ENCODE measurements at regions not wholly inside any gene's neighbourhood (a gene's known extent, or its start where the extent isn't known, plus 50 kb on each side); places are given as distances from the start of the nearest gene placed in this dataset.

DNA sequence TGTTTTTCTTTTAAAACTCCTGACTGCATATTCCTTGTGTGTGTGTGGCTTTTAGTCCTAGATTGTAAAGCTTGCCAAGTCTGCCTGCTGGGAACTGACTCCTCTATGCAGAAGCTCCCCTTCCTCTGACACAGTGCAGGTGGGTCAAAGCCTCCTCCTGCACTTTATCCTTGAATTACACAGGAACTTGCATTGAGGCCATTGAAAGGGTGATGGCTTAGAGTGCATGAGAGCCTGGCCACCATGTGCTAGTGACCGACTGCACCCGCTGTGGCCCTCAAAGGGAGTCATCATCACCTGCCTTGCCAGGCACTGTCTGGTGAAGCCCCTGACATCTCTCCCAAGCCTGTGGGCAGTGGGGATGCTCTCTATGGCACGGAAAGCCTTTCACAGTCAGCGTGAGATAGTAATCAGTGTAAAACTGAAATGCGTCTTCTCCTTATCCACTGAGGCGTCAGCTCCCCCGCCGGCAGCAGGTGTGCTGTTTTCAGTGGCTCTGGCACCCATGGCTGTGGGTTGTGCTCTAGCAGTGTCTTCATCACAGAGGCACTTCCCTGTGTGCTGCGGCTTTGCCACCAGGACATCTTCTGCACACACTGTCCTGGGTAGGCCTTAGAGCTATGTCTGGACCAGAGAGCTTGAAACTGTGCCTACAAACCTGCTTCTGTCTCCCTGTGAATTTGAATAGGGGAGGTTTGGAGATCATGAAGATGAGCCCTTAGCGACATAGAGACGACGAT is 87.9 kb downstream of the THBS2 start:
- DNase-seq = no peak

DNA sequence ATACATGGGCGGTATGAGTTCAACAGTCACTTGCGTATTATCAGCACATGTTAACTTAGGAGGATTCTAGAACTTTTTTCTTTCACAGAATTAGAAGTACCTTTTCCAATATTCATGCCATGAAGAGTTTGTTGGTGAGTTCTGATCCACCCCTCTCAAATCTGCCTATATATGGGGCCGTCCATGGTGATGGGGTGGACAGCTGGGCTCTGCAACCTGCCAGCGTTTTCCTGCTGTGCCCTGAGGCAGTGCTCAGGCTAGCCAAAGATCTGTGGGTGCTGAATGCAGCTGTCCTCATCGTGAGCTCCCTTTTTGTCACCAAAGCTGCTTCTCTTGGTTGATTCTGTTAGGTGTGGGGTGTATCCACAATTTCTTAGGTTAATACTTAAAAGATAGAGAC is 88.7 kb downstream of the THBS2 start:
- no peak for DNase-seq

DNA sequence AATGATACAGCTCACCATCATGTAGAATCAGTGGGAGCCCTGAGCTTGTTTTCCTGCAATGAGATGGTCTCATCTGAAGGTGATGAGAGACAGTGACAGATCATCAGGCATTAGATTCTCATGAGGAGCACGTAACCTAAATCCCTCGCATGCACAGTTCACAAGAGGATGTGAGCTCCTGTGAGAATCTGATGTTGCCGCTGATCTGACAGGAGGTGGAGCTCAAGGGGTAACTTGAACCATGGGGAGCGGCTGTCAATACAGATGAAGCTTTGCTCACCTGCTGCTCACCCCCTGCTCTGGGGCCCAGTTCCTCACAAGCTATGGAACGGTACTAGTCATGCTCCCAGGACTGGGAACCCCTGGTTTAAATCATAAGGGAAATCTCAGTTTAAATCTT is 89.2 kb downstream of the THBS2 start:
- no peak for DNase-seq

DNA sequence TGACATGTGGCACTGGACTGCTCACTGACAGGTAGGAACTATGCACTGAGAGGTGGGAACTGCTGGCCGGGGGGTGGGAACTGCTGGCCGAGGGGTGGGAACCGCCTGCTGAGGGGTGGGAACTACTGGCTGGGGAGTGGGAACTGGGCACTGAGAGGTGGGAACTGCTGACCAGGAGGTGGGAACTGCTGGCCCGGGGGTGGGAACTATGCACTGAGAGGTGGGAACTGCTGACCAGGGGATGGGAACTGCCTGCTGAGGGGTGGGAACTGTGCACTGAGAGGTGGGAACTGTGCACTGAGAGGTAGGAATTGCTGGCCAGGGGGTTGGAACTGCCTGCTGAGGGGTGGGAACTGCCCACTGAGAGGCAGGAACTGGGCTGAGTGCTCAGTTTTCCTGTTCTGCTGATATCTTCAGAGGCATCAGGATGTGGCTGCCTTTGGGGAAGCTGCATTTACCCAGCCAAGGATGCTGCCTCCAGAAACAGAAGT is 90.2 kb downstream of the THBS2 start:
- DNase-seq = no peak

DNA sequence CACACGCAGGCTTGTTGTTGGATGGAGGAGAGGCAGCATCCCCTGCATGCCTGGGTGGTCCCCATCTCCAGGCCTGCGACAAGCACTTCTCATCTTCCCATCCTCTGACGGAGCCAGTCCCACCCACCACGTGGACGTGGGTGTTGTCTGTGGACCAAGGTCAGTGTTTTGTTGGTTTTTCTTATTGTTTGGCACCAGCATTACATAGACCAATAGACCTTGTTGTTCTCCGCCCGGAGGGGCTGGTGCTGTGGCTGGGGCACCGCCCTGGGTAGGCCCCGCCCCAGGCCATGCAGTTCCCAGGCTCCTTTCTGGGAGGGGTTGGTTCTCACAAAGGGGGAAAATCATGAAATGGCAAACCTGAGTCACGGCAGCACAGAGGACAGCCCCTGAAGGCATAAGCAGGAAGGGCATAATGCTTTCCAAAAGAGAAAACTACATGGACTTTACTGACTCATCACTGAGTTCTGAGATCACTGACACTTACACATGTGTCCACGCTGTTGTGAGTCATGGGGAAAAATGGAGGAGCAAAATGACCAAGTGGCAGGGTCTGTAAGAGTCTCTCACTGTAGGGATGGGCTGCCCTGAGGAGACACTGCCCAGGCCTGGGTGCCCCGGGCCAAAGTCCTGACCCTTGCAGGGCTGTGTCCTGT is 90.8 kb downstream of the THBS2 start:
- no peak for DNase-seq

DNA sequence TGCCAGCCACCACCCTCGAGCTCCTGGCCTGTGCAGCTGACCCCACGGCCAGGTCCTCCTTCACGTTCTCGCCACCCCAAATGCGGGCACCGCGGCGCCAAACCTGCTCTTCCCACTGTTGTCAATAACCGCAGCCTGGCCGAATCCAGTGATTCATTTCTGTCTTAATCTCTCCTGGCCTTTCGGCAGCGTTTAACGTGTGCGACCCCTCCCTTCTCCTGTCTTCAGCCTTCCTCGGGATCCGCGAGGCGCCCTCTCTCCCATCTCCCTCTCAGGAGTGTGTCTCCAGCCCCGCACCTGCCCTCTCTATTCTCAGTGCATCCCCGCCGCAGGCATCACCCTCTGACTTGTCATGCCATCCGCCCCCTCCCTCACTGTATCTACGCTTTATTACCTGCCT is 91.4 kb downstream of the THBS2 start:
- no peak for DNase-seq

DNA sequence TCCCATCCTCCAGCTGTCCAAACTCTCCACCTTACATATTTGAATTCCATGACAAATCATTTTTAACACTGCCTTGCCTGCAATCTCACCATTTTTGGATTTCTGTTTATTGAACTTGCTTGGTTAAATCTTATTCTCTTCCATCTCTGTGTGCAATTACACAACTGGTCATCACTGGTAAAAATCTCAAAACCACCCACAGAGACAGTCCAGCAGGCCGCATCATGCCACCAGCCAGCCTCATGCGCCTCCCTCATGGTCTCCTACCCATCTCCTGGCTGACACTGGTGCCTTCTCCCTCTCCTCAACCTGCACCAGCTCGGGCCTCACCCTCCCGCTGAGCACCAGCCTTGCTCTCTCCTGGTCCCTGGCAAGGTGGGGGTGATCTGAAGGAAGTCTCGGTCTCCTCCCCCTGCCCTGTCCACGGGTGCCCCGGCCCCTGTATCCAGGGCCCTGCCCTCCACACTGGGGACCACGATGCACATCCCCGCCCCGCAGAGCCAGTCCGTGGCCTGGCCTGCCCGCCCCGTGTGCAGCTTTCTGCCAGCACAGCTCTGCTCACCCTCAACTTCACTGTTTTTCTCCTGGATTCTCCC is 92.0 kb downstream of the THBS2 start:
- DNase-seq = no peak

DNA sequence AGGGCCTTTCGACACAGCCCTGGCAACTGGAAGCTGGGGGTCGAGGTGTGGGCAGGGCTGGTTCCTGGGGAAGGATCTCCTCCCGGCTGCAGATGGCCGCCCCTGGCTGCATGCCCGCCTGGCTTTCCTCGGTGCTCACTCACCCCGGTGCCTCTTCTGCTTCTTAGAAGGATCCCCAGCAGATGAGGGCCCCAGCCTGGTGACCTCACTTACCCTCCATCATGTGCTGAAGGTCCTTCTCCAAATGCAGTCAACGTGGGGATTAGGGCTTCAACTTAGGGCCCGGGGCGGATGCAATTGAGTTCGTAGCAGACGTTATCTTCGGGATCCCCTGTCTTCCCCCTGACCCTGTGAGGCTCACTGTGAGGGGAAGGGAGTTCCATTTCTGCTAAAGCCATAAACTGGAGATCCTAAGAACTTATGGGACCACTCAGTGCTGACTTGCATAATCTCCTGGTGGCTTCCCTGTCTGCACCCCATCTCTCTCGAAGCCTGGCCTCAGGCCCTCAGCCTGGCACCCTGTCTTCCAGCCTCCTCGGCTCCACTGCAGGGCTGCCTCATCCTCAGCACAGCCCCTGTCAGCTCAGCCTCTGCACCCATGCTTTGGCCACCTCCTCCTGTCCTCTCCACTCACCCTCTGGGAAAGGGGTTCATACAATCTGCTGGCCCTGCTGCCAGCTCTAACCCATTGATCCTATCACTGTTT is 92.6 kb downstream of the THBS2 start:
- no peak for DNase-seq

DNA sequence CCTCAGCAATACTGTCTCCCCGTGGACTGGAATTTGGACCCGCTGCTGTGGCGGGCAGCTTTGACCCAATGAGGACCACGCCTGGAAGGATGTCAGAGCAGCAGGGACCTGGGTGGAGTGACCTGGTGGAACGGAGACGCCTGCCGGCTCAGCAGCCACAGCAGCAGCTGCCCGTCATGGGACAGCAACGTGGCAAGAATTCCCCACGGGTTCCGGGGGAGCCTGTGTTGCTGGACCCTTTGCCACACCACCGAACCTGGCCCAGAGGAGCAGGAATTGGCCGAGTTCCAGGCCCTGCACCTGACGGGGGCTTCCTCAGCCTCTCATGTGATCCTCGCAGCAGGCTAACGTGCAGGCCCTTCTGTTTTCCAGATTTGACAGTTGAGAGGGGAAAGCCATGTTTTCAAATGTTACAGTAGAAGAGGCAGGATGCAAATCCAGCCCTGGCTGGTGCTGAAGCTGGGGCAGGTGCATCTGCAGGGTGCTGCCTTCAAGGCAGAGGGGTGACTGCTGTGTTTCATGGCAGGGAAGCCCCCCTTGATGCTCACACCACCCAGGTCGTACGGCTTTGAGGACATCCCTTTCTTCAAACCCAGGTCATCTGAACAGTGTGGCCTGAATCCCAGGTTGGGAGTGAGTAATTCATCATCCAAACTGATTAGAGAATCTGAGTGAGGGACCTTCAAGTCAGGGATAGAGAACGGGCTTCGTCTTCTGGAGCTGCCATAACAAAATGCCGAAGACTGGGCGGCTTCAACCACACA is 93.4 kb downstream of the THBS2 start:
- DNase-seq = no peak

DNA sequence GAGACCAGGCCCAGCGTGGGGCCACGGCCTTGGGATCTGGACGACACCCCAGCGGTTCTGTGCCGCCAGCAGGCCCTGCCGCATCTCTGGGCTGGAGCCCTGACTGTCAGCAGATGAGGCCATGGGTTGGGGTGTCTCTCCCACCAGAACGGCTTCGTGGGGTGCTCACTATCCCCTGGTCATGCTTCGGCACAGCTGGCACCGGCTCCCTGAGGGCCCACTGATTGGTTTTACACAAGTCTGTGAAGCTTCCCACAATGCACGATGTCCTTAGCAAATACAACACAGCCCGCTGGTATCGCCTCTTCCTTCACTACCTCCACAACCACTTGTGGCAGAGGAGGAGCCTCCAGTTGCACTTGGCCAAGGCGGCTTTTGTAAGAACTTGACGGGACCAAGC is 94.3 kb downstream of the THBS2 start:
- no peak for DNase-seq

DNA sequence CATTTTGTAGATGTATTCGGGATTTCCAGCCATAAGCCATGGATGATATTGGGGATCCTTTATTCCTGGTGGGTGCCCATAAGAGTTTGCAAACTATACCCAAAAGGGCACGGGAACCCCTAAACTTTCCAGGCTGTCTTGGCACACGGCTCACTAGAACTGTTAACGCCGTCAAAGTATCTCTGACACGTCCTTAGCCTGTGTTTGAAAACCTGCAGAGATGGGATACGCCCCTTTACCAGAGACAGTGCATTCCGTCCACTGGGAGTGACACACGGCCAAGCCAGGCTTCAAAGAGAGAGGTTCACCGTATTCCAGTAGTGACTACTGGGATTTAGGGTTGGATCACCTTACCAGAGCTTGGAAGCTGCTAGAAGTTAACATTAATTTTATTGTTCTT is 95.0 kb downstream of the THBS2 start:
- DNase-seq = no peak

DNA sequence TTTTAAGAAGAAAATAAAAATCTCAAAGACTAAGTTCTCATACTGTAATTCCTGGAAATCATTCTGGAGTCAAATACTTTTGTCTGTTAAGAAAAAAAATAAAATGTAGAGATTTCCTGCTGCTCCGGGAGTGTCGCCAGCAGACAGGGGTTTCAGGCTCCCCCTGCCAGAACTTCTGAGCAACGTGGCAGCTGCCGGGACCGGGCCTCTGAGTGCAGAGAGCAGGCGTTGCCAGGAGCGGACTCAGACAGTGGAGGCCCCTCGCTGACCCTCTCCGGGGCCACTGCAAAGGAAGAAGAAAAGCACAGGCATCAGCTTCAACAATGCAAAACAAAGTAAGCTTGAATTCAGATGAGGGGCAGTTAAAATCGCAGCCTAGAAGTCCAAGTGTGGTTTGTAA is 95.5 kb downstream of the THBS2 start:
- DNase-seq = no peak

DNA sequence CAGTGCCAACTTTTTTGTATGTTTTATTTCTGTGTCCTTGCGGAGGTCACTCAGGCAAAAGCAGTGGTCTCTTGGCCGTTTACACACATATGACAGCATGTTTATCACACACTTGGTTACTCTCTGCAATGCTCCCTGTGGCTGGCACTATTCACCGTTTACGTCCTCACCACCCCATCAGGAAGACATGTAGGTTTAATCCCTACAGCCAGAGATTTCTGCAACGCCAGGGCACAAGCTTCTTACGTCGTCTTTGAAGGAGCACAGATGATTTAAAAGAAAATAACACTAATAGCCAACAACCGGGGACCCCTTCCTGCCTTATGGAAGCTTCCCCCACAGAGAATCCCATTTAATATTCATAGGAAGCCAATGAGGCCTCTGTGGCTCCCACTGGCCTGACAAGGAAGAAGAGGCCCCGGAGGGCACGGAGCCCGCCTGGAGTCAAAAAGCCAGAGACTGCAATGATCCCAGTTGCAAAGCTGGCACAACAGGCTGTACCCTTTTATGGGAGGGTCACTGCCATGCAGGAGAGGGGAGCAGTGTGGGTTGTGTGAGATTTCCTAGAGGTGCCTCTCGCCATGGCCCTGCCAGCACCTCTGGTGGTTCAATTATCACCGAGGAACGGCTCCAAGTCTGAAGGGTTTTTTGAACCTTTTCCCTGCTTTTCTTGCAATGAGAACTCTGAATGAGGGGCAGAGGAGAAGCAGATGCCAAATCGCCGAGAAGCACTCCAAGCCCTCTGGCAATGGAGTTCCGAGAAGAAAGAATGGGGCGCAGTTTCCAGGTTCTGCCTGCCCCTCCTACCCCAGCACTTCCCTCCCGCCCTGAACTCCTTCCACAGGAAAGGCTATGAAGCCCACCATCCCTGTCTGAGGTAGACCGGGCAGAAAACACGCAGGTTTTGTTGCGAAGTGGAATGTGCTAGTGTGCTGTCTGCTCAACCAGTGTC is 96.2 kb downstream of the THBS2 start:
- DNase-seq = no peak

DNA sequence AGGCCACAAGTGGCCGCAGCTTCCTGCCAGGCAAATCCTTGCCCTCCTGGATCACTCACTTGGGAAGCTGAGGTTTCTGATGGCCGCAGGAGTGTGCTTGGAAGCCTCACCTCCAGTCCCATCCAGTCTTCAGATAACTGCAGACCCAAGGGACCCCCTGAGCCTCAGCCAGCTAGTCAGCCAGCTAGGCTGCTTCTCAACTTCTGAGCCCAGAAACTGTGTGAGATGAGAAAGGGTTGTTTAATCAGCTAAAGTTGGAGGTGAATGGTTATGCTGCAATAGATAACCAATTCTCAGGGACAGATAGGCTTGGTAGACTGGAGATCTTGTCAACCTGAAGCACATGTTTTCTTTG is 96.9 kb downstream of the THBS2 start:
- DNase-seq = no peak

DNA sequence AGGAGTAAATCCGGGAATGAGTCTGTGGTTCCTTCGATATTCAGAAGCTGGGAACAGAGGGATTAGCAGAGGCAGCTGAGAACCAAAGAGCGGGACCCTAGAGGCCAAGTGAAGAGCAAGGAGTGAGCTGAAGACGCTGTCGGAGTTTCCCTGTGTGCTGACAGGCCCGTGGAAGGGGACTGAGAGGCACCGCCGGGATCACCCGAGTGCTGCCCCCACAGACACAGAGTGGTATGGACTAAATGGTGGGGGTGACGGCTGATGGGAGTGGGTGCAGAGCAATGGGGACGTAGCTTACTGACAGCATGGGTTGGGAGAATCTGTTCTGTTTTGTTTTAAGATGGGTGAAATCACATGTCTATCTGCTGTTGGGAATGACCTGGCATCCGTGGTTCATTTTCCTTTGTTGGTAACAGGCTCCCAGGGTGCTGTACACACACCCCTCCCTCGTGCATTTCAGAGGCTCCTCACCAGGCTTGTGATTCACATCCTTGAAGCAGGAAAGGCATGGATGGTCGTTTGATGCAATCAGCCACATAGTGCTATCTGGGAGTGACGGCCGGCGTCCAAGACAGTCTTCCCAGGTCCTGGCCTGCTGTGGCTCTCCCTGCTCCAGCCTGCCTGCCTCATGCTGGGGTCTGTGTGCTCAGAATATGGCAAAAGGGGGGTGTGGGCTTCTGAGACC is 97.4 kb downstream of the THBS2 start:
- no peak for DNase-seq

DNA sequence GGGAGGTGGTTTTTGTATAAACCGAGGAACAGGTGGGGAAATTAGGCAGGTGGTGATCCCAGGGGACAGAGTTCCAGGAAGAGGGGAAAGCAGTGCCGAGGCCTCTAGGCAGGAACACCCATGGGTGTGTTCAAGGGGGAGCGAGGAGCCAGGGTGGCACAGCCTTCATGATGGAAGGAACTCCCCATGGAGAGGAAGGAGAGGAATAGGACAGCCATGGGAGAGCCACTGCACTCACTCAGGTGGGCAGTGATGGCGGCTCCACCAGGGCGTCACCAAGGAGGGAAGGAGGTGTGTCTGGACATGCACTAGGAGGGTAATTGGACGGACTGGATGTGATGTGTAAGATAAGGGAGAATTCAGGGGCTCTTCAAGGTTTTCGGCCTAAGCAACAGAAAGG is 98.2 kb downstream of the THBS2 start:
- DNase-seq = no peak

DNA sequence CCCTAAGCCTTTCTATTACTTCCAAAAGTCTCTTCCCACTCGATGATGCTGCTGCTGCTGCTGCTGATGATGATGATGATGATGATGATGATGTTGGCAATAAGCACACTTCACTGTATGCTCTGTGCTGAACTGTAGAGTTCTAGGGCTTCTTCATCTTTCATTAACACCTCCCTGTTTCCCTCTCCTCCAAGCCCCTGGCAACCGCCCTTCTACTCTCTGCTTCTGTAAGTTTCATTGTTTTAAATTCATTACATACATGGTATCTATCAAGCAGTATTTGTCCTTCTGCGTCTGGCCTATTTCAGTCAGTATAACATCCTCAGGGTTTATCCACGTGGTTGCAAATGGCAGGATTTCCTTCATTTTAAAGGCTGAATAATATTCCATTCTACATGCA is 100.2 kb downstream of the THBS2 start:
- no peak for DNase-seq

DNA sequence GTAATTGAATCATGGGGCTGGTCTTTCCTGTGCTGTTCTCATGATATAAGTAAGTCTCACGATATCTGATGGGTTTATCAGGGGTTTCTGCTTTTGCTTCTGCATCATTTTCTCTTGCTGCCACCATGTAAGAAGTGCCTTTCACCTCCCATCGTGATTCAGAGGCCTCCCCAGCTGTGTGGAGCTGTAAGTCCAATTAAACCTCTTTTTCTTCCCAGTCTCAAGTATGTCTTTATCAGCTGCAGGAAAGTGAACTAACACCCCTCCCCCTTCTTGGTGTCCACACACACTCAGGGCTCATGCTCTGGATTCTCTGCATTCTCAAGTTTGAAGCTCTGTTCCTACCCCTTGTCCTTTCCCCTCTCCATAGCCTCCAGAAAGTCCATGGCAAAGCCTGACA is 107.1 kb downstream of the THBS2 start:
- DNase-seq = no peak

DNA sequence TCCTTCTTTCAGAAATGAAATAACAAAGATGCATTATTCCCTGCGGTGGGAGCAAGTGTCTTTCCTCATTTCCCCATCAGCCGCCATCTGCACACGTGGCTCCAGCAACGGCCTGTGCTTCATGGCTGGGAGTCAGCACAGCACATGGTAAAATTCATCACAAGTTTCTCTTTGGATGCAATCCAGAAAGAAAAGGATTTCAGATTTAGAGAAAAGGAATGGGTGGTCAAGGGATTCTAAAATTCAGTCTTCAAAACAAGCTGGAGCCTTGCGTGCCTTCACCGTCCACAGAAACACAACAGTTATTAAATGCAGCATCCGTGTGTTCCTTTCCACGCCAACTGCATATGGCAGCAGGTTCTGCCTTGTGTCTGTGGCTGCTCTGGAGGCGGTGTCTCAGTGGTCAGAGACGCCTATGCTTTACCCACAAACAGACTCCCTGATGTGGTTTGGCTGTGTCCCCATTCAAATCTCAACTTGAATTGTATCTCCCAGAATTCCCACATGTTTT is 107.6 kb downstream of the THBS2 start:
- DNase-seq = no peak

DNA sequence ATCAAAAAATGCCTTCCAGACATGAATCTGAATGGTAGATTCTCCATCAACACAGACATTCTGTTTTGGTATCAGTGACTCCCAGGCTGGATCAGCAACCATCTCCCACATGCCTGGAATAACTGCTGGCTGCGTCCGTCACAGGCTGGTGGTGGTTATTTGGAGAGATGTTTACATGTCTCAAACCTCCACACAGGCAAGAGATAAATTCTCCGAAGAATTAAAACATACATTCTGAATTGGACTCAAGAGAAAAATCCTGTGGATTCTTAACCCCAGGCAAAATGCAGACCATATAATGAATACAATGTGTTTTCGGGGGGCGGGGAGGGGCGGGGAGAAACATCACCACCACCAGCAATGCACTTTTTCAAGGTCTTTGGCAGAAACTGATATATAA is 108.2 kb downstream of the THBS2 start:
- no peak for DNase-seq

DNA sequence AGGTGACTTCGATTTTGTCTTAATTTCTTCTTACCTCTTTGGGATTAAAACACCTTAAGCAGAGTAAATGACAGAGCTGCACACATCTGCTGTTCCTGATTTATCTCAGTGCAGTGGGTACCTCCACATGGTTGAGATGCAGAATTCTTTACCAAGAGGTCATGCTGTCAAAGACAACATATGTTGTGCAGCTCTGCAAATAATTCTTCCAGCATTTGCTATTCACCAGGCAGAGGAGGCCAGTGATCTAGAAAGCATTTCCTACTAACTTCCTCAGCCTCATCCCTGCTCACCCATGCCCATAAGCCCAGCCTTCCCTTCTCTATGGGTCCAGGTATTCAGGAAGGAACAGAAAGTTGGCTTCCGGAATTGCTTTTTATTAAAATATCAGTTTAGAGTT is 109.3 kb downstream of the THBS2 start:
- DNase-seq = no peak

Measured in activated gamma-delta T cell treated with Interleukin-2 at 50 U/mL for 16 hours (primary cell).